Stomach (tissue), 8 donors: ENCODE measurements at regions not wholly inside any gene's neighbourhood (a gene's known extent, or its start where the extent isn't known, plus 50 kb on each side); places are given as distances from the start of the nearest gene placed in this dataset.
"Not testable (repeated sequence)": the region's sequence is repeated elsewhere in the genome, so short reads cannot be mapped to it uniquely, and the experiment has no call there.

Experiments
- DNase-seq, 2 donors: peaks; one replicate each; pipeline versions ENCODE4 v3.0.0 to v3.0.0-alpha.2; 2013 to 2019
- H3K27ac ChIP-seq, 5 donors: fragments of 200-600 bp in 4 of 5; sonication (generic) in 4 of 5; one replicate each; pipeline ENCODE4 v1.5.1; 2013 to 2019; ENCODE audit warnings: mild to moderate bottlenecking in 1 of 5, moderate library complexity in 1 of 5
- H3K27me3 ChIP-seq, 3 donors: fragments of 200-600 bp; sonication (generic); one replicate each; pipeline ENCODE4 v1.5.1; 2017 to 2019; ENCODE audit warnings: mixed run types in 1 of 3
- H3K36me3 ChIP-seq, 4 donors: fragments of 200-600 bp; sonication (generic); 1 replicate in 3 of 4; 2 replicates in 1 of 4; pipeline ENCODE4 v1.5.1; 2016 to 2019
- H3K4me1 ChIP-seq, 4 donors: fragments of 200-600 bp; sonication (generic); one replicate each; pipeline ENCODE4 v1.5.1; 2016 to 2019
- H3K4me3 ChIP-seq, 4 donors: fragments of 200-600 bp; sonication (generic) in 3 of 4; one replicate each; pipeline ENCODE4 v1.5.1; 2016 to 2019; ENCODE audit warnings: mild to moderate bottlenecking in 1 of 4
- H3K9me3 ChIP-seq, 4 donors: fragments of 200-600 bp; sonication (generic); one replicate each; pipeline ENCODE4 v1.5.1; 2016 to 2019
- EP300 ChIP-seq: sonication (generic); formaldehyde crosslinking; IDR thresholded peaks from one replicate; pipeline ENCODE4 v1.6.1; 2017; ENCODE audit warnings: antibody characterized with exemption
- POLR2A ChIP-seq, 4 donors: fragments of 450-650 bp; IDR thresholded peaks; one replicate each; pipeline ENCODE4 v1.6.1; 2016; ENCODE audit warnings: antibody characterized with exemption in 4 of 4, control low read depth in 2 of 4, mild to moderate bottlenecking in 1 of 4, moderate library complexity in 1 of 4
- POLR2AphosphoS5 ChIP-seq, 3 donors: sonication (generic); formaldehyde crosslinking; IDR thresholded peaks; one replicate each; pipeline ENCODE4 v1.6.1; 2016; ENCODE audit warnings: antibody characterized with exemption in 3 of 3
- WGBS, 5 donors: extraction: QIAGEN DNeasy Blood & Tissue Kit in 3 of 5; methylation state at CpG; one replicate each; pipeline versions ENCODE4 v1.1.5 to v1.1.7; 2013 to 2018; 5-methylcytosine and 5-hydroxymethylcytosine counted together
- intact Hi-C: fragments of 100-400 bp; cut with DNase I; formaldehyde crosslinking; loops from one replicate; pipeline ENCODE4 v1.15.1; 2023; ENCODE audit warnings: low total_unique reads
- TF ChIP-seq, protein P1 (sequence below), 7 experiments: fragments of 450-650 bp in 4 of 7; fragments of 200-600 bp in 3 of 7; sonication (generic) in 3 of 7; IDR thresholded peaks; one replicate each; pipeline ENCODE4 v1.5.1; 2016 to 2019; ENCODE audit warnings: antibody characterized with exemption in 7 of 7, control low read depth in 2 of 7, mild to moderate bottlenecking in 1 of 7
- donor health status: healthy with polysubstance abuse.
- donor health status: Bipolar disorder and iron deficiency.
- donor health status: healthy.

DNA sequence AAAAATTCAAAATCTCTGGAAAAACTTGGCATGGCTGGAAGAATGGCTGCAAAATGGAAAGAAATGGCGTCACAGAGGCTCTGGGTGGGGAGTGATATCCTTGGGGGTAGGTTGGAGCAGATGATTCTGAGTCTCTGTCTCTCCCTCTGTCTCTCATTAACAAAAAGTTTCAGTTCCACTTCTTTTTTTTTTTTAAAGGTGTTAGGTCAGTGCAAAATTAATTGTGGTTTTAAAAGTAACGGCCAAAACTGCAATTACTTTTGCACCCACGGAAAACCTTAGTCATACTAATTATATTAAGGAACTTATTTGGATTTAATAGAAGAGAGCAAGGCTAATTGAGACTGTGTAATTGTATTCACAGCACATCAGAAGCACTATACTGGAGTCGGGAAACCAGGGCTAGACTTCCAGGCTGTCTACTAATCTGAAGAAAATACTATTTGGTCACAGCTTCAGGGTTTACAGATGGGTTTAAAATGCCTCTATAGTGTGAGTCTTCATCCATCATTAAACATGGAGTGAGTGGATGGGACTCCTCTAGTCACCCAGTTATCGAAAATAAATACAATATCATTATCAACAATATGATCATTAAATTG is 289.1 kb upstream of the PLD5 start:
- intact Hi-C loops: no loop called here
- no peak for DNase-seq
- no peak for TF ChIP-seq EP300
- no peak for TF ChIP-seq POLR2A (IDR thresholded peaks at IDR 0.05)
- TF ChIP-seq POLR2AphosphoS5 (IDR thresholded peaks at IDR 0.05): no peak
- TF ChIP-seq, protein P1, sequence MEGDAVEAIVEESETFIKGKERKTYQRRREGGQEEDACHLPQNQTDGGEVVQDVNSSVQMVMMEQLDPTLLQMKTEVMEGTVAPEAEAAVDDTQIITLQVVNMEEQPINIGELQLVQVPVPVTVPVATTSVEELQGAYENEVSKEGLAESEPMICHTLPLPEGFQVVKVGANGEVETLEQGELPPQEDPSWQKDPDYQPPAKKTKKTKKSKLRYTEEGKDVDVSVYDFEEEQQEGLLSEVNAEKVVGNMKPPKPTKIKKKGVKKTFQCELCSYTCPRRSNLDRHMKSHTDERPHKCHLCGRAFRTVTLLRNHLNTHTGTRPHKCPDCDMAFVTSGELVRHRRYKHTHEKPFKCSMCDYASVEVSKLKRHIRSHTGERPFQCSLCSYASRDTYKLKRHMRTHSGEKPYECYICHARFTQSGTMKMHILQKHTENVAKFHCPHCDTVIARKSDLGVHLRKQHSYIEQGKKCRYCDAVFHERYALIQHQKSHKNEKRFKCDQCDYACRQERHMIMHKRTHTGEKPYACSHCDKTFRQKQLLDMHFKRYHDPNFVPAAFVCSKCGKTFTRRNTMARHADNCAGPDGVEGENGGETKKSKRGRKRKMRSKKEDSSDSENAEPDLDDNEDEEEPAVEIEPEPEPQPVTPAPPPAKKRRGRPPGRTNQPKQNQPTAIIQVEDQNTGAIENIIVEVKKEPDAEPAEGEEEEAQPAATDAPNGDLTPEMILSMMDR (IDR thresholded peaks at IDR 0.05): no peak
- no peaks in the 10 kb centered on the region for H3K36me3 ChIP-seq
- no peak overlapping the region for H3K4me3 ChIP-seq
- 72 to 83% (median 74%) methylated on average over 5 of the region's 5 CpGs for WGBS, 5 donors
- no peak overlapping the region for H3K27ac ChIP-seq
- no peaks in the 10 kb centered on the region for H3K27me3 ChIP-seq
- no peaks in the 10 kb centered on the region for H3K4me1 ChIP-seq
- no peaks in the 10 kb centered on the region for H3K9me3 ChIP-seq

DNA sequence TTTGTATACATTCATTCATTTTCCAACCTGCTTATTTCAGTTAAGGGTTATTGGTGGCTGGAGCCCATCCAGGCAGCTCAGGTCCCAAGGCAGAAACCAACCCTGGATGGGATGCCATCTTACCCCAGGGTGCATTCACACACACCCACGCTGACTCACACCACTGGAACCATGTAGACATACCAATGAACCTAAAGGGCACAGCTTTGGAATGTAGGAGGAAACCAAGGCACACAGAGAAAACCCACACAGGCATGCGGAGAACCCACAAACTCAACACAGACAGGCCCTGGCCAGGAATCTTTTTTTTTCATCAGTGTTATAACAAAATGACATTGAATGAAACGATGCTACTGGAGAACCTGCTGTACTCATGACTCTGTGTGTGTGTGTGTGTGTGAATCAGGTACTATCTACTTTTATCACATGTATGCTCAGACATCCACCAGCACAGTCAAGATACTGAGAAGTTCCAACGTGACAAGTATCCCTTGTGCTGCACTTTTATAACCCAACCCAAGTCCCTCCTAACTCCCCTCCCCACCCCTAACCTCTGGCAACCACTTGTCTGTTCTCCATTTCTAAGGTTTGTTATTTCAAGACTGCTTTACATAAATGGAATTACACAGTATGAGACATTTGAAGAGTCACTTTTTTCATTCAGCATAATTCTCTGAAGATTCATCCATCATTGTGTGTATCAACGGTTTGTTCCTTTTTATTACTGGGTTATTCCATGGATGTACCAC is 286.8 kb upstream of the PLD5 start:
- no peak overlapping the region for H3K4me3 ChIP-seq
- H3K9me3 ChIP-seq: no peaks in the 10 kb centered on the region
- H3K27ac ChIP-seq: no peak overlapping the region
- DNase-seq: no peak
- TF ChIP-seq EP300: no peak
- TF ChIP-seq POLR2AphosphoS5 (IDR thresholded peaks at IDR 0.05): no peak
- no peak for TF ChIP-seq POLR2A (IDR thresholded peaks at IDR 0.05)
- TF ChIP-seq, protein P1 (IDR thresholded peaks at IDR 0.05): no peak
- no peaks in the 10 kb centered on the region for H3K4me1 ChIP-seq
- intact Hi-C loops: no loop called here
- H3K27me3 ChIP-seq: no peaks in the 10 kb centered on the region
- H3K36me3 ChIP-seq: no peaks in the 10 kb centered on the region
- WGBS, 5 donors: 51 to 73% (median 62%) methylated on average over 5 of the region's 5 CpGs

DNA sequence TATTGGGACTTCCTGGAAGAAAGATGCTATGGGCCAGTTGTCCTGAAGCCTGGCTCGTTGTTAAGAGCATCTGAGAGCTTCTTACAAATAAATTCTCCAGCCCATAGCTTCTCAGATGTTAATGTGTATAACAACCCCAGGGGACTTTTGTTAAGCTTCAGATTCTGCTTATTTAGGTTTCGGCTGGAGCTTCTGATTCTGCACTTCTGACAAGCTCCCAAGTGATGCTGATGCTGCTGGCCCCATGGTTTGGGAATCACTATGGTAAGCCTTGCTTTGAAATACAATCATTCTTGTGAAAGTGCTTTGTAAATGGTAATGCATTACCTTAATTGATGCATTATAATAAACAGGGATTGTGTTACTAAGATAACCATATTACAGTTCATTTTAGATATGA is 281.8 kb upstream of the PLD5 start:
- TF ChIP-seq POLR2AphosphoS5 (IDR thresholded peaks at IDR 0.05): no peak
- TF ChIP-seq POLR2A (IDR thresholded peaks at IDR 0.05): no peak
- no peak for TF ChIP-seq EP300
- TF ChIP-seq, protein P1 (IDR thresholded peaks at IDR 0.05): no peak
- H3K36me3 ChIP-seq: no peaks in the 10 kb centered on the region
- intact Hi-C loops: no loop called here
- H3K4me1 ChIP-seq: no peaks in the 10 kb centered on the region
- DNase-seq: no peak
- H3K9me3 ChIP-seq: no peaks in the 10 kb centered on the region
- no peak overlapping the region for H3K4me3 ChIP-seq
- no peaks in the 10 kb centered on the region for H3K27me3 ChIP-seq
- H3K27ac ChIP-seq: no peak overlapping the region
- WGBS, 5 donors: 34 to 57% (median 47%) methylated on average over 2 of the region's 2 CpGs

DNA sequence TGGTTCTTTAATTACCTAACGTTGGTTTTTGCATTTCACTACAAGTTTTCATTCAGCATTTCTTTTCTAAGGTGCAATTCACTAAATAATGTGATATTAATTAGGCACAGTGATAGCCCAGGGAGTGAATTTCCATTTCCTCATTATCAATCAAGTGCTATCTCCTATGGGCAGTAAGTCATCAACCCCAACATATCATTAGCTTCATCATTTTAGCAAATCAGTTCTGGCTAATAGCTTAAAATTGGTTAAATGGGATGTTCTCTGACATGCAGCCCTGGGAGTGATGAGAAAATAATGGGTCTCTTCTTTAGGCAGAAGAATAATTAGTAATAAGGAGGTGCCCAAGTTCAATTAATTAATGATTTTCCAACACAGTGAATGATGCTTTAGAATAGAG is 280.9 kb upstream of the PLD5 start:
- whole genome bisulfite sequencing, 5 donors: 60 to 82% (median 70%) methylated on average over 1 of the region's 1 CpG
- H3K36me3 ChIP-seq, H3K27ac ChIP-seq, DNase-seq, intact Hi-C loops, H3K9me3 ChIP-seq, H3K27me3 ChIP-seq, H3K4me3 ChIP-seq, H3K4me1 ChIP-seq: not testable (repeated sequence)

DNA sequence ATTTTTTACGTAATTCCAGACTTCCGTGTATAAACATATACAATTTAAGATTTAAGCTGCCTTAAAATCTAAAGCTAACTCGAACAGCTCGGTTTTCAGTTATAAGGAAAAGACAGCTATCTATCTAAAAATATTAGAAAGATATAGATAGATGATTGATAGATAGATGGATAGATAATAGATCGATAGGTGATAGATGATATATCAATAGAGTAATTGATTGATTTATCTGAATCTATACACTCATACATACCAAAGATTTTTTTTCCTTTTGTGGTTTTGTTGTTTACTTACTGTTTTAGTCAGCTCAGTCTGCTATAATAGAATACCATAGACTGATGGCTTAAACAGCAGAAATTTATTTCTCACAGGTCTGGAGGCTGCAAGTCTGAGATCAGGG is 278.5 kb upstream of the PLD5 start:
- no peaks in the 10 kb centered on the region for H3K27me3 ChIP-seq
- WGBS, 5 donors: 80 to 89% (median 86%) methylated on average over 5 of the region's 5 CpGs
- H3K4me3 ChIP-seq: no peak overlapping the region
- no peaks in the 10 kb centered on the region for H3K9me3 ChIP-seq
- H3K4me1 ChIP-seq: no peaks in the 10 kb centered on the region
- no peak for DNase-seq
- no peaks in the 10 kb centered on the region for H3K36me3 ChIP-seq
- TF ChIP-seq POLR2AphosphoS5 (IDR thresholded peaks at IDR 0.05): no peak
- TF ChIP-seq, protein P1 (IDR thresholded peaks at IDR 0.05): no peak
- no peak for TF ChIP-seq POLR2A (IDR thresholded peaks at IDR 0.05)
- TF ChIP-seq EP300: no peak
- intact Hi-C loops: no loop called here
- no peak overlapping the region for H3K27ac ChIP-seq
